PFSK-1 (cell line): ENCODE measurements at regions not wholly inside any gene's neighbourhood (a gene's known extent, or its start where the extent isn't known, plus 50 kb on each side); places are given as distances from the start of the nearest gene placed in this dataset.

Experiments used
- FOXP2 ChIP-seq: optimal IDR thresholded peaks from 2 replicates; pipeline ENCODE3; 2011; ENCODE audit warnings: borderline replicate concordance, control low read depth, inconsistent platforms; ENCODE audit not compliant: insufficient read depth; ENCODE audit errors: extremely low read length, extremely low read depth
- POLR2AphosphoS5 ChIP-seq: IDR thresholded peaks from 2 replicates; pipeline ENCODE4 v1.6.1; 2012; ENCODE audit warnings: low read depth, mild to moderate bottlenecking, control low read depth, low read length, moderate library complexity
- REST ChIP-seq, 2 experiments: IDR thresholded peaks; 2 replicates each; pipeline versions ENCODE4 v1.6.1 to v1.8.0; 2011 to 2012; ENCODE audit warnings: low read depth in 2 of 2, low read length in 2 of 2, control low read depth in 1 of 2, inconsistent platforms in 1 of 2, mild to moderate bottlenecking in 1 of 2, moderate library complexity in 1 of 2; ENCODE audit not compliant: insufficient read depth in 1 of 2
- SIN3A ChIP-seq: IDR thresholded peaks from 2 replicates; pipeline ENCODE4 v1.6.1; 2012; ENCODE audit warnings: mild to moderate bottlenecking, low read length, moderate library complexity, borderline replicate concordance; ENCODE audit not compliant: insufficient read depth
- TAF1 ChIP-seq: IDR thresholded peaks from 2 replicates; pipeline ENCODE4 v1.6.1; 2012; ENCODE audit warnings: low read length, control low read depth, borderline replicate concordance; ENCODE audit not compliant: insufficient read depth

GRCh38 chr5:39945870-39946269 lies 521.1 kb upstream of the DAB2 start:
- no peak for TF ChIP-seq SIN3A
- TF ChIP-seq POLR2AphosphoS5, result no peak
- TF ChIP-seq TAF1, result no peak
- no peak for TF ChIP-seq REST (IDR thresholded peaks at IDR 0.05; ENCODE audit: insufficient read depth in 1 of 2, low read depth in 2 of 2, low read length in 2 of 2)
- no peak for TF ChIP-seq FOXP2

GRCh38 chr5:39943811-39944210 lies 519.0 kb upstream of the DAB2 start:
- TF ChIP-seq POLR2AphosphoS5, result no peak
- no peak for TF ChIP-seq SIN3A
- TF ChIP-seq REST (IDR thresholded peaks at IDR 0.05; ENCODE audit: insufficient read depth in 1 of 2, low read depth in 2 of 2, low read length in 2 of 2), result no peak
- no peak for TF ChIP-seq TAF1
- no peak for TF ChIP-seq FOXP2

GRCh38 chr5:39942606-39943005 lies 517.8 kb upstream of the DAB2 start:
- TF ChIP-seq FOXP2 (no peak), TAF1 (no peak), POLR2AphosphoS5 (no peak), REST (IDR thresholded peaks at IDR 0.05; ENCODE audit: insufficient read depth in 1 of 2, low read depth in 2 of 2, low read length in 2 of 2) (no peak), SIN3A (no peak)

GRCh38 chr5:39941416-39941815 lies 516.6 kb upstream of the DAB2 start:
- no peak for TF ChIP-seq POLR2AphosphoS5
- TF ChIP-seq FOXP2, result no peak
- no peak for TF ChIP-seq REST (IDR thresholded peaks at IDR 0.05; ENCODE audit: insufficient read depth in 1 of 2, low read depth in 2 of 2, low read length in 2 of 2)
- TF ChIP-seq TAF1, result no peak
- no peak for TF ChIP-seq SIN3A

GRCh38 chr5:39934830-39935229 lies 510.1 kb upstream of the DAB2 start:
- TF ChIP-seq FOXP2 (no peak), TAF1 (no peak), POLR2AphosphoS5 (no peak), SIN3A (no peak), REST (IDR thresholded peaks at IDR 0.05; ENCODE audit: insufficient read depth in 1 of 2, low read depth in 2 of 2, low read length in 2 of 2) (no peak)
